ENCODE measurements at regions not wholly inside any gene's neighbourhood (a gene's known extent, or its start where the extent isn't known, plus 50 kb on each side); places are given as distances from the start of the nearest gene placed in this dataset.

DNA sequence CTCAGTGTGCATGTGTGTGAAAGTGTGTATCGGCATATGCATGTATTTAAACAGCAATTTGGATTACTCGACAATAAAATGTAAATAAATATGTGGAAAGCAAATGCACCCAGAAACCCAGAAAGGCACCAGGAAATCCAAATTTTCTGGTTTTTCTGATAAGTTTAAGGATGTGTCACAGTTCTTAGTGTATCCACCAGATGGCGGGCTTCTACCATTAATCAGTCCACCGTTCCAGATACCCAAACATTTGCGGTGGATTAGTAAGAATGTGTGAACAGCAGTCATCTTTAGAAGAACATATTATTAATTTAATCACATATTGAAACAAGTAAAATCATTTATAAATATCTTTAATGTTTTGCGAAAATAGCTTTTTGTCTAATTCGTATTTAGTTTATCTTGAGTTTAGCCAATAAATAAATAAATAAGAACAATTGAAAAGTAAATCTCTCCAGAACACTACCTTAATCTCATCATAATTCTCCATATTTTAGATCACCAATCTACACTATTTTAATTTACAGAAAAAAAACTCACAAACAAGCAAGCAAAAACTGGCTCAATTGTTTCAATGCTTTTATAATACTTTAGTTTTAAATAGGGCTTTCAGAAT lies 298.9 kb downstream of the DSEL start:
- Histone ChIP-seq H4K8ac (ENCODE audit: low read depth, low read length) (no peak overlapping the region), H3K23ac (ENCODE audit: low read depth, low read length, poor library complexity) (no peak overlapping the region), H3K79me1 (ENCODE audit: low read depth, low read length) (no peaks in the 10 kb centered on the region), H3K4ac (ENCODE audit: low read length) (no peak overlapping the region), H3K9me3 (replicated peaks in 1 of 2; ENCODE audit: control insufficient read depth in 2 of 2, insufficient read depth in 1 of 2, low read depth in 1 of 2, low read length in 2 of 2) (no peaks in the 10 kb centered on the region), H2AFZ (ENCODE audit: low read length) (no peak overlapping the region), H2BK5ac (ENCODE audit: low read length) (no peak overlapping the region), H2AK5ac (ENCODE audit: low read depth, low read length) (no peak overlapping the region), H3K4me3 (ENCODE audit: low read length in 2 of 2) (no peak overlapping the region), H2BK15ac (ENCODE audit: low read length) (no peak overlapping the region), H4K91ac (ENCODE audit: low read depth, low read length, poor library complexity) (no peak overlapping the region), H3K9ac (ENCODE audit: low read depth, low read length, poor library complexity) (no peak overlapping the region), H3K4me1 (ENCODE audit: control insufficient read depth in 2 of 2, insufficient read depth in 1 of 2, low read depth in 1 of 2, low read length in 2 of 2) (peaks cover 0 to 3% of the 10 kb centered on the region in 2 donors), H2BK120ac (ENCODE audit: low read depth, low read length) (no peak overlapping the region), H3K4me2 (ENCODE audit: insufficient read depth, low read length, poor library complexity, severe bottlenecking) (no peak overlapping the region), H3K36me3 (replicated peaks in 1 of 2; ENCODE audit: control insufficient read depth in 2 of 2, insufficient read depth in 2 of 2, low read length in 2 of 2) (no peaks in the 10 kb centered on the region), H3K27ac (replicated peaks; ENCODE audit: low read length) (no peak overlapping the region), H3K14ac (ENCODE audit: low read length) (no peak overlapping the region), H3K27me3 (ENCODE audit: control insufficient read depth in 3 of 3, insufficient read depth in 3 of 3, low read depth in 1 of 3, low read length in 3 of 3) (no peaks in the 10 kb centered on the region), H3K18ac (ENCODE audit: low read length) (no peak overlapping the region), H2BK12ac (ENCODE audit: low read length) (no peak overlapping the region)
- WGBS, 2 donors (ENCODE audit: extremely low coverage in 2 of 2, insufficient read length in 2 of 2, insufficient replicate concordance in 1 of 2), result no CpG with 5 or more reads among the region's 7 CpGs
- peak; percentile 59 for DNase-seq (ENCODE audit: low spot score)

DNA sequence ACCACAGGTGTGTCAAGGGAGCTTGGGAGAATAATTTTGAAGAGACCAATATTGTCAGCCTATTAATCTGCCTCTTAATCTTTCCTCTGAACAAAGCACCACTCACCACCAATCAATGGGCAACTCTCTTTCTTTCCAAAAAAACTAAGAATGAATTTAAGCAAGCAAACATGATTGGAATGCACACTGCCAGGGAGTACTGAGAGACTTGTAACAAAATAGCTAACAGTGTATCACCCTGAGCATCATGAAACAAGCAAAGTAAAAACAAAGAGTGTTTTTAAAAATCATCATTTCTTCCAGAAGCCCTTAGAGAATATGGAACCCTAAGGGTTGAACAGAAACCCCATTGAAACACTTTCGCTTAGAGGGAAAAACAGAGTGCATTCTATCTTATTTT lies 299.7 kb downstream of the DSEL start:
- WGBS, 2 donors (ENCODE audit: extremely low coverage in 2 of 2, insufficient read length in 2 of 2, insufficient replicate concordance in 1 of 2), result no CpG with 5 or more reads among the region's 1 CpG
- Histone ChIP-seq H3K27ac (replicated peaks; ENCODE audit: low read length) (no peak overlapping the region), H4K8ac (ENCODE audit: low read depth, low read length) (no peak overlapping the region)

DNA sequence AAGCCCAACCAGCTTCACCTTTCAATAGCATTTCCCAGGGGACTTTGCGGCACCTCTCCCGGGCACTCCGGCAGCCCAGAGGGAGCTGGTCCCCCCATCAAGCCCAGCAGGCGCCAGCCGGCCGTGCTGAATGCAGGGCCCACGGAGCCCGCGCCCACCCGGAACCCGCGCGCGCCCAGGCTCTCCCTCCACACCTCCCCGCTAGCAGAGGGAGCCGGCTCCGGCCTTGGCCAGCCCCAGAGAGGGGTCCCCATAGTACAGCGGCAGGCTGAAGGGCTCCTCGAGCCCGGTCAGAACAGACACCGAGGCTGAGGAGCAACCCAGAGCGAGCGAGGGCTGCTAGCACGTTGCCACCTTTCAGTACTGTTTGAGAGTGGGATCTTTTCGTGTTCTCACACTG lies 300.8 kb downstream of the DSEL start:
- DNase-seq (ENCODE audit: low spot score), result no peak
- Histone ChIP-seq H2AK5ac (ENCODE audit: low read depth, low read length) (peak overlapping the region; percentile 94), H3K36me3 (replicated peaks in 1 of 2; ENCODE audit: control insufficient read depth in 2 of 2, insufficient read depth in 2 of 2, low read length in 2 of 2) (no peaks in the 10 kb centered on the region), H4K91ac (ENCODE audit: low read depth, low read length, poor library complexity) (no peak overlapping the region), H3K4me2 (ENCODE audit: insufficient read depth, low read length, poor library complexity, severe bottlenecking) (no peak overlapping the region), H3K9me3 (replicated peaks in 1 of 2; ENCODE audit: control insufficient read depth in 2 of 2, insufficient read depth in 1 of 2, low read depth in 1 of 2, low read length in 2 of 2) (no peaks in the 10 kb centered on the region), H2AFZ (ENCODE audit: low read length) (no peak overlapping the region), H3K27ac (replicated peaks; ENCODE audit: low read length) (no peak overlapping the region), H3K4me1 (ENCODE audit: control insufficient read depth in 2 of 2, insufficient read depth in 1 of 2, low read depth in 1 of 2, low read length in 2 of 2) (peaks cover 0 to 3% of the 10 kb centered on the region in 2 donors), H3K79me1 (ENCODE audit: low read depth, low read length) (no peaks in the 10 kb centered on the region), H2BK12ac (ENCODE audit: low read length) (no peak overlapping the region), H2BK5ac (ENCODE audit: low read length) (no peak overlapping the region), H3K14ac (ENCODE audit: low read length) (peak overlapping the region; percentile 56), H3K23ac (ENCODE audit: low read depth, low read length, poor library complexity) (no peak overlapping the region), H2BK15ac (ENCODE audit: low read length) (peak overlapping the region; percentile 92), H3K4me3 (ENCODE audit: low read length in 2 of 2) (no peak overlapping the region), H4K8ac (ENCODE audit: low read depth, low read length) (no peak overlapping the region), H3K18ac (ENCODE audit: low read length) (peak overlapping the region; percentile 28), H3K9ac (ENCODE audit: low read depth, low read length, poor library complexity) (no peak overlapping the region), H2BK120ac (ENCODE audit: low read depth, low read length) (no peak overlapping the region), H3K4ac (ENCODE audit: low read length) (no peak overlapping the region), H3K27me3 (ENCODE audit: control insufficient read depth in 3 of 3, insufficient read depth in 3 of 3, low read depth in 1 of 3, low read length in 3 of 3) (no peaks in the 10 kb centered on the region)
- WGBS, 2 donors (ENCODE audit: extremely low coverage in 2 of 2, insufficient read length in 2 of 2, insufficient replicate concordance in 1 of 2), result no CpG with 5 or more reads among the region's 25 CpGs

More for the DNA sequence above, 299.7 kb downstream of the DSEL start:
- H3K4ac ChIP-seq (ENCODE audit: low read length), result no peak overlapping the region
- peaks cover 0 to 3% of the 10 kb centered on the region in 2 donors for H3K4me1 ChIP-seq (ENCODE audit: control insufficient read depth in 2 of 2, insufficient read depth in 1 of 2, low read depth in 1 of 2, low read length in 2 of 2)
- H2BK15ac ChIP-seq (ENCODE audit: low read length), result no peak overlapping the region
- no peak overlapping the region for H2BK5ac ChIP-seq (ENCODE audit: low read length)
- no peak overlapping the region for H2AFZ ChIP-seq (ENCODE audit: low read length)
- no peak overlapping the region for H3K9ac ChIP-seq (ENCODE audit: low read depth, low read length, poor library complexity)
- DNase-seq (ENCODE audit: low spot score), result no peak
- H2BK120ac ChIP-seq (ENCODE audit: low read depth, low read length), result no peak overlapping the region
- no peaks in the 10 kb centered on the region for H3K79me1 ChIP-seq (ENCODE audit: low read depth, low read length)
- H4K91ac ChIP-seq (ENCODE audit: low read depth, low read length, poor library complexity), result no peak overlapping the region
- no peaks in the 10 kb centered on the region for H3K27me3 ChIP-seq (ENCODE audit: control insufficient read depth in 3 of 3, insufficient read depth in 3 of 3, low read depth in 1 of 3, low read length in 3 of 3)
- no peak overlapping the region for H2AK5ac ChIP-seq (ENCODE audit: low read depth, low read length)
- H3K18ac ChIP-seq (ENCODE audit: low read length), result no peak overlapping the region
- H3K4me3 ChIP-seq (ENCODE audit: low read length in 2 of 2), result no peak overlapping the region
- no peak overlapping the region for H3K23ac ChIP-seq (ENCODE audit: low read depth, low read length, poor library complexity)
- no peaks in the 10 kb centered on the region for H3K9me3 ChIP-seq (replicated peaks in 1 of 2; ENCODE audit: control insufficient read depth in 2 of 2, insufficient read depth in 1 of 2, low read depth in 1 of 2, low read length in 2 of 2)
- no peak overlapping the region for H3K14ac ChIP-seq (ENCODE audit: low read length)
- H3K36me3 ChIP-seq (replicated peaks in 1 of 2; ENCODE audit: control insufficient read depth in 2 of 2, insufficient read depth in 2 of 2, low read length in 2 of 2), result no peaks in the 10 kb centered on the region
- H2BK12ac ChIP-seq (ENCODE audit: low read length), result no peak overlapping the region
- H3K4me2 ChIP-seq (ENCODE audit: insufficient read depth, low read length, poor library complexity, severe bottlenecking), result no peak overlapping the region

DNA sequence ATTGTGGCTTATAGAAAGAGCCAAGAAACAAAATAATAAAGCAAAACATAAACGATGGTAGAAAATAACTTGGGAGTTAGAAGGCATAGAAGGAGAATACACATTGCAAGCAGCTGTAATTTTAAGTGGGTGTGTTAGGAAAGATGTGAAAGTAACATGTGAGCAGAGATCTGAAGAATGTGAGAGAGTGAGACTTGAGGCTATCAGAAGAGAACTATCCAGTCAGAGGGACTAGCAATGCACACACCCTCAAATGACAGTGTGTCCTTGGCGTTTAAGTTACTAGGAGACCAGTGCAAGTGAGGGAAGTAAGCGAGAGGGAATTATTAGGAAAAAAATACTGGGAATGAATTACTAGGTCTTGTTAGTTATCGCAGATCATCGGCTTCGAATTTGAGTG lies 304.9 kb downstream of the DSEL start:
- H2BK12ac ChIP-seq (ENCODE audit: low read length), result no peak overlapping the region
- no peak overlapping the region for H3K4me2 ChIP-seq (ENCODE audit: insufficient read depth, low read length, poor library complexity, severe bottlenecking)
- H3K4me1 ChIP-seq (ENCODE audit: control insufficient read depth in 2 of 2, insufficient read depth in 1 of 2, low read depth in 1 of 2, low read length in 2 of 2), result peaks cover 0 to 2% of the 10 kb centered on the region in 2 donors
- no peak overlapping the region for H2BK120ac ChIP-seq (ENCODE audit: low read depth, low read length)
- H2AFZ ChIP-seq (ENCODE audit: low read length), result no peak overlapping the region
- H2BK15ac ChIP-seq (ENCODE audit: low read length), result no peak overlapping the region
- no peak overlapping the region for H3K14ac ChIP-seq (ENCODE audit: low read length)
- H3K36me3 ChIP-seq (replicated peaks in 1 of 2; ENCODE audit: control insufficient read depth in 2 of 2, insufficient read depth in 2 of 2, low read length in 2 of 2), result no peaks in the 10 kb centered on the region
- H3K9ac ChIP-seq (ENCODE audit: low read depth, low read length, poor library complexity), result no peak overlapping the region
- H3K4ac ChIP-seq (ENCODE audit: low read length), result no peak overlapping the region
- H3K4me3 ChIP-seq (ENCODE audit: low read length in 2 of 2), result no peak overlapping the region
- H4K8ac ChIP-seq (ENCODE audit: low read depth, low read length), result no peak overlapping the region
- no peak overlapping the region for H3K18ac ChIP-seq (ENCODE audit: low read length)
- no peaks in the 10 kb centered on the region for H3K9me3 ChIP-seq (replicated peaks in 1 of 2; ENCODE audit: control insufficient read depth in 2 of 2, insufficient read depth in 1 of 2, low read depth in 1 of 2, low read length in 2 of 2)
- H2AK5ac ChIP-seq (ENCODE audit: low read depth, low read length), result no peak overlapping the region
- WGBS, 2 donors (ENCODE audit: extremely low coverage in 2 of 2, insufficient read length in 2 of 2, insufficient replicate concordance in 1 of 2), result no CpG with 5 or more reads among the region's 6 CpGs
- no peak overlapping the region for H3K27ac ChIP-seq (replicated peaks; ENCODE audit: low read length)
- H3K27me3 ChIP-seq (ENCODE audit: control insufficient read depth in 3 of 3, insufficient read depth in 3 of 3, low read depth in 1 of 3, low read length in 3 of 3), result no peaks in the 10 kb centered on the region
- no peak for DNase-seq (ENCODE audit: low spot score)
- no peaks in the 10 kb centered on the region for H3K79me1 ChIP-seq (ENCODE audit: low read depth, low read length)
- no peak overlapping the region for H2BK5ac ChIP-seq (ENCODE audit: low read length)
- no peak overlapping the region for H4K91ac ChIP-seq (ENCODE audit: low read depth, low read length, poor library complexity)
- no peak overlapping the region for H3K23ac ChIP-seq (ENCODE audit: low read depth, low read length, poor library complexity)
